Thoracic aorta (tissue), 2 donors: ENCODE measurements at regions not wholly inside any gene's neighbourhood (a gene's known extent, or its start where the extent isn't known, plus 50 kb on each side); places are given as distances from the start of the nearest gene placed in this dataset.

Source experiments
- ATAC-seq: fragments of 150-250 bp; one replicate; pipeline ENCODE4 v1.8.0; 2017; ENCODE audit warnings: low read depth; ENCODE audit not compliant: insufficient number of reproducible peaks, low FRiP score
- DNase-seq: peaks from one replicate; pipeline ENCODE4 v3.0.0-alpha.2; 2020; ENCODE audit warnings: low spot score
- H3K27ac ChIP-seq, 2 donors: fragments of 200-600 bp; sonication (generic); 1 replicate in 1 of 2; 2 replicates in 1 of 2; pipeline ENCODE4 v1.5.1; 2016; ENCODE audit warnings: mild to moderate bottlenecking in 2 of 2, moderate library complexity in 2 of 2
- H3K27me3 ChIP-seq: fragments of 200-600 bp; sonication (generic); replicated peaks from 2 replicates; pipeline ENCODE4 v1.6.0; 2016; ENCODE audit warnings: mild to moderate bottlenecking; ENCODE audit not compliant: insufficient read depth
- H3K36me3 ChIP-seq: fragments of 200-600 bp; sonication (generic); one replicate; pipeline ENCODE4 v1.5.1; 2016
- H3K4me1 ChIP-seq, 2 donors: fragments of 200-600 bp; sonication (generic); 1 replicate in 1 of 2; 2 replicates in 1 of 2; pipeline versions ENCODE4 v1.5.1 to v1.6.0; 2016; ENCODE audit warnings: low read depth in 2 of 2, mild to moderate bottlenecking in 1 of 2; ENCODE audit not compliant: control insufficient read depth in 1 of 2
- H3K4me3 ChIP-seq: fragments of 200-600 bp; sonication (generic); 2 replicates; pipeline ENCODE4 v1.5.1; 2016; ENCODE audit warnings: mild to moderate bottlenecking
- H3K9me3 ChIP-seq: fragments of 200-600 bp; sonication (generic); 2 replicates; pipeline ENCODE4 v1.5.1; 2016
- CTCF ChIP-seq: fragments of 200-600 bp; sonication (generic); IDR thresholded peaks from one replicate; pipeline ENCODE4 v1.5.1; 2019; ENCODE audit warnings: antibody characterized with exemption

- no peak for ATAC-seq
Measured at GRCh38 chr20:54366669-54367344, 108.6 kb upstream of the DOK5 start.

GRCh38 chr20:54368570-54368969, 106.8 kb upstream of the DOK5 start:
- H3K27ac ChIP-seq: no peak overlapping the region
- H3K27me3 ChIP-seq: no peaks in the 10 kb centered on the region
- no peak overlapping the region for H3K4me3 ChIP-seq
- no peak for DNase-seq
- ATAC-seq: no peak
- no peaks in the 10 kb centered on the region for H3K36me3 ChIP-seq
- no peaks in the 10 kb centered on the region for H3K9me3 ChIP-seq
- H3K4me1 ChIP-seq: no peaks in the 10 kb centered on the region
- TF ChIP-seq CTCF: no peak

More at GRCh38 chr20:54366669-54367344, 108.6 kb upstream of the DOK5 start:
- DNase-seq: no peak
- H3K27me3 ChIP-seq: no peaks in the 10 kb centered on the region
- H3K36me3 ChIP-seq: no peaks in the 10 kb centered on the region
- no peak overlapping the region for H3K27ac ChIP-seq
- H3K4me1 ChIP-seq: no peaks in the 10 kb centered on the region
- H3K4me3 ChIP-seq: no peak overlapping the region
- no peak for TF ChIP-seq CTCF
- H3K9me3 ChIP-seq: no peaks in the 10 kb centered on the region

- Histone ChIP-seq H3K9me3 (no peaks in the 10 kb centered on the region), H3K27me3 (no peaks in the 10 kb centered on the region), H3K36me3 (no peaks in the 10 kb centered on the region), H3K4me3 (no peak overlapping the region), H3K27ac (no peak overlapping the region), H3K4me1 (no peaks in the 10 kb centered on the region)
- DNase-seq (no peak), ATAC-seq (no peak)
- TF ChIP-seq CTCF: no peak
Measured at GRCh38 chr20:54372313-54372712, 103.1 kb upstream of the DOK5 start.

GRCh38 chr20:54377992-54378773, 97.2 kb upstream of the DOK5 start:
- no peaks in the 10 kb centered on the region for H3K27me3 ChIP-seq
- no peaks in the 10 kb centered on the region for H3K9me3 ChIP-seq
- H3K36me3 ChIP-seq: no peaks in the 10 kb centered on the region
- ATAC-seq: no peak
- no peak overlapping the region for H3K4me3 ChIP-seq
- no peaks in the 10 kb centered on the region for H3K4me1 ChIP-seq
- TF ChIP-seq CTCF: no peak
- no peak for DNase-seq
- no peak overlapping the region for H3K27ac ChIP-seq

GRCh38 chr20:54379893-54380584, 95.4 kb upstream of the DOK5 start:
- Histone ChIP-seq H3K27ac (no peak overlapping the region), H3K36me3 (no peaks in the 10 kb centered on the region), H3K27me3 (no peaks in the 10 kb centered on the region), H3K4me3 (no peak overlapping the region), H3K9me3 (no peaks in the 10 kb centered on the region), H3K4me1 (no peaks in the 10 kb centered on the region)
- ATAC-seq: no peak
- no peak for TF ChIP-seq CTCF
- no peak for DNase-seq
